ENCODE measurements at regions not wholly inside any gene's neighbourhood (a gene's known extent, or its start where the extent isn't known, plus 50 kb on each side); places are given as distances from the start of the nearest gene placed in this dataset.
A peak's percentile ranks its signal among the peaks of the same experiment; 100 is the strongest.

- peak; percentile 30 for DNase-seq
These were observed 601.3 kb downstream of the BUD13 start for GRCh38 chr11:116171271-116172140.

- DNase-seq, result peak; percentile 28
These were observed 602.2 kb downstream of the BUD13 start for GRCh38 chr11:116170526-116171120.

GRCh38 chr11:116169776-116170175, 603.0 kb downstream of the BUD13 start:
- DNase-seq, result no peak

- no peak for DNase-seq
These were observed 604.4 kb downstream of the BUD13 start for GRCh38 chr11:116168459-116168787.

- peak; percentile 28 for DNase-seq
These were observed 604.9 kb downstream of the BUD13 start for GRCh38 chr11:116167706-116168458.

- DNase-seq, result peak; percentile 17
These were observed 606.0 kb downstream of the BUD13 start for GRCh38 chr11:116166573-116167465.

GRCh38 chr11:116164843-116165242, 607.9 kb downstream of the BUD13 start:
- DNase-seq, result no peak

GRCh38 chr11:116162886-116163230, 609.9 kb downstream of the BUD13 start:
- no peak for DNase-seq

- no peak for DNase-seq
These were observed 610.5 kb downstream of the BUD13 start for GRCh38 chr11:116162086-116162885.

GRCh38 chr11:116148645-116149044, 624.1 kb downstream of the BUD13 start:
- no peak for DNase-seq

GRCh38 chr11:116148056-116148455, 624.7 kb downstream of the BUD13 start:
- no peak for DNase-seq

- no peak for DNase-seq
These were observed 627.5 kb downstream of the BUD13 start for GRCh38 chr11:116145187-116145865.

GRCh38 chr11:116144387-116144958, 628.3 kb downstream of the BUD13 start:
- DNase-seq, result no peak

- no peak for DNase-seq
These were observed 634.1 kb upstream of the CADM1 start for GRCh38 chr11:116138280-116138679.

- DNase-seq, result no peak
These were observed 633.5 kb upstream of the CADM1 start for GRCh38 chr11:116137753-116138152.

- no peak for DNase-seq
These were observed 632.9 kb upstream of the CADM1 start for GRCh38 chr11:116136987-116137674.

- DNase-seq, result no peak
These were observed 631.7 kb upstream of the CADM1 start for GRCh38 chr11:116135891-116136290.

- no peak for DNase-seq
These were observed 630.2 kb upstream of the CADM1 start for GRCh38 chr11:116134450-116134849.

- DNase-seq, result no peak
These were observed 628.2 kb upstream of the CADM1 start for GRCh38 chr11:116132273-116132978.

- DNase-seq, result no peak
These were observed 625.9 kb upstream of the CADM1 start for GRCh38 chr11:116130122-116130521.

Measured in activated CD8-positive, alpha-beta memory T cell treated with anti-CD3 and anti-CD28 coated beads for 24 hours (primary cell).